ENCODE measurements at regions not wholly inside any gene's neighbourhood (a gene's known extent, or its start where the extent isn't known, plus 50 kb on each side); places are given as distances from the start of the nearest gene placed in this dataset.
"Not testable (repeated sequence)": the region's sequence is repeated elsewhere in the genome, so short reads cannot be mapped to it uniquely, and the experiment has no call there.

DNA sequence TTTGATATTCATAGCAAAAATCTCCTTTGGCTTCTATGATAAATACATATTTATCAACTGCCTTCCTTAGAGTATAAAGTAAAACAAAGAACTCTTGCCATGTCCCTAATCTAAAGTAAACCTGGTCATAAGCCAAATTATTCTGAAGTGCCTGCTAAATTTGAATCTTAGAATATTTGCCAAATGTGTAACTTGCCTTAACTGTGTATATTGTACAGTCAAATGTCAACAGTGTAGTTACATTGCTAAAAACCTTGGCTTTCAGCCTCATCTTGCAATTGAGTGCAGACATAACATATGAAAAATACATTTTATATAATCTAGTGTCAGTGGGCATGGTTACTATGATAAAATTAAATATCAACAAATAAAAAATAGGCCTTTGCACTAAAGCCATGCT is 583.4 kb upstream of the ADAMTS5 start:
- H3K36me3 ChIP-seq: no peaks in the 10 kb centered on the region

DNA sequence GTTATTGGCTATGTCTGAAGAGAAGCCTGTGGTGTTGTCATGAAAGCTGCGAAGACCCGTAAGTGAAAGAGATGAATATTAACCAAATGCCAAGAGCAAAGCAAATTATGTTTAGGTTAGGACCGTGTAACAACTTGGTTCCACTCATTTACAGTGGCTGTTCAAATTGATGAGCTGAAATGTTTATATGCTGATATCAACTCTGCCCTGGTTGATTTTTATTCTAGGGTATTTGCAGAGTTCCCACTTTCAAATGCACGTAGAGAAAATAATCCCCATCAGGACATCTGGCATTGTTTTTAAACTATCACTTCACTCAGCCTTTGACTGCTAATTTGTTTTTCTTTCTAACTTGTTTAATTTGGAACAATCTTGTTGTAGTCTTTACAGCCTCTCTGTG is 581.6 kb upstream of the ADAMTS5 start:
- no peak for DNase-seq (ENCODE audit: low read depth in 1 of 2, low spot score in 1 of 2)
- TF ChIP-seq, protein P1, sequence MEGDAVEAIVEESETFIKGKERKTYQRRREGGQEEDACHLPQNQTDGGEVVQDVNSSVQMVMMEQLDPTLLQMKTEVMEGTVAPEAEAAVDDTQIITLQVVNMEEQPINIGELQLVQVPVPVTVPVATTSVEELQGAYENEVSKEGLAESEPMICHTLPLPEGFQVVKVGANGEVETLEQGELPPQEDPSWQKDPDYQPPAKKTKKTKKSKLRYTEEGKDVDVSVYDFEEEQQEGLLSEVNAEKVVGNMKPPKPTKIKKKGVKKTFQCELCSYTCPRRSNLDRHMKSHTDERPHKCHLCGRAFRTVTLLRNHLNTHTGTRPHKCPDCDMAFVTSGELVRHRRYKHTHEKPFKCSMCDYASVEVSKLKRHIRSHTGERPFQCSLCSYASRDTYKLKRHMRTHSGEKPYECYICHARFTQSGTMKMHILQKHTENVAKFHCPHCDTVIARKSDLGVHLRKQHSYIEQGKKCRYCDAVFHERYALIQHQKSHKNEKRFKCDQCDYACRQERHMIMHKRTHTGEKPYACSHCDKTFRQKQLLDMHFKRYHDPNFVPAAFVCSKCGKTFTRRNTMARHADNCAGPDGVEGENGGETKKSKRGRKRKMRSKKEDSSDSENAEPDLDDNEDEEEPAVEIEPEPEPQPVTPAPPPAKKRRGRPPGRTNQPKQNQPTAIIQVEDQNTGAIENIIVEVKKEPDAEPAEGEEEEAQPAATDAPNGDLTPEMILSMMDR (IDR thresholded peaks at IDR 0.05; ENCODE audit: low read depth, low read length): no peak
- H3K4me1 ChIP-seq (ENCODE audit: low read depth): no peaks in the 10 kb centered on the region
- no peak overlapping the region for H3K27ac ChIP-seq
- H3K4me3 ChIP-seq: no peak overlapping the region
- no peaks in the 10 kb centered on the region for H3K9me3 ChIP-seq (ENCODE audit: low read depth)
- H3K27me3 ChIP-seq: no peaks in the 10 kb centered on the region
- H3K36me3 ChIP-seq: no peaks in the 10 kb centered on the region

More for the DNA sequence above, 583.4 kb upstream of the ADAMTS5 start:
- no peak overlapping the region for H3K4me3 ChIP-seq
- no peaks in the 10 kb centered on the region for H3K4me1 ChIP-seq (ENCODE audit: low read depth)
- H3K27me3 ChIP-seq: no peaks in the 10 kb centered on the region
- DNase-seq (ENCODE audit: low read depth in 1 of 2, low spot score in 1 of 2): peak in 1 of 2 donors; percentile 53
- H3K9me3 ChIP-seq (ENCODE audit: low read depth): no peaks in the 10 kb centered on the region
- no peak overlapping the region for H3K27ac ChIP-seq
- TF ChIP-seq, protein P1 (IDR thresholded peaks at IDR 0.05; ENCODE audit: low read depth, low read length): no peak

DNA sequence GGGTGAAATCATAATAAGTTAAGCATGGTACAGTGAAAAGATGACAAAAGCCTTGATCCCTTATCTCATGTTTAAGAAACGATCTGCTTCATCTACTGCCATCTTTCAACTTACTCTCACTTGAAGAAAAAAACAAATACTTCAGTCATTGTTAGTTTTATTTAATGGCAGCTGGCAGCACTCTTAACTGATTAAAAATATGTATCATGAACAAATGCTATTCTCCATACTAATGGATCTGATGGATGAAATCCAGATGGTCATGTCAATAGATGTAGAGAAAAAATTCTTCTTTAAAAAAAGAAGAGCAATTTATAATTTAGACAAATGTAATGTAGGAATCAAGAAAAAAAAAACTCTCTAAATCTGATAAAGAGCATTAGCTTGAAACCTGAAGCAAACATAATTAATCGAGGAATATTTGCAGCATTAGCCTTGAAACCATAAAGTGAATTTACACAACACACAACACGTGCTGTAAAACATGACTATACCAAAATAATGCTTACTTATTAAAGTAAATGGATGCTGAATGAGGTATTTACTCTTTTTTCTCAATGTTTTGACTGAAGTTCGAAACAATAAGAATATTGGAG is 579.0 kb upstream of the ADAMTS5 start:
- TF ChIP-seq, protein P1 (IDR thresholded peaks at IDR 0.05; ENCODE audit: low read depth, low read length): no peak

DNA sequence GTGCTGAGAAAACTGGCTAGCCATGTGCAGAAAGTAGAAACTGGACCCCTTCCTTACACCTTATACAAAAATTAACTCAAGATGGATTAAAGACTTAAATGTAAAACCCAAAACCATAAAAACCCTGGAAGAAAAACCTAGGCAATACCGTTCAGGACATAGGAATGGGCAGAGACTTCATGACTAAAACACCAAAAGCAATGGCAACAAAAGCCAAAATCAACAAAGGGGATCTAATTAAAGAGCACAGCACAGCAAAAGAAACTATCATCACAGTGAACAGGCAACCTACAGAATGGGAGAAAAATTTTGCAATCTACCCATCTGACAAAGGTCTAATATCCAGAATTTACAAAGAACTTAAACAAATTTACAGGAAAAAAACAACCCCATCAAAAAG is 575.2 kb upstream of the ADAMTS5 start:
- not testable (repeated sequence) for H3K36me3 ChIP-seq, H3K27me3 ChIP-seq

More for the DNA sequence above, 579.0 kb upstream of the ADAMTS5 start:
- Histone ChIP-seq H3K9me3 (ENCODE audit: low read depth) (no peaks in the 10 kb centered on the region), H3K27ac (no peak overlapping the region), H3K4me3 (no peak overlapping the region), H3K4me1 (ENCODE audit: low read depth) (no peaks in the 10 kb centered on the region), H3K36me3 (no peaks in the 10 kb centered on the region), H3K27me3 (no peaks in the 10 kb centered on the region)
- DNase-seq (ENCODE audit: low read depth in 1 of 2, low spot score in 1 of 2): no peak

DNA sequence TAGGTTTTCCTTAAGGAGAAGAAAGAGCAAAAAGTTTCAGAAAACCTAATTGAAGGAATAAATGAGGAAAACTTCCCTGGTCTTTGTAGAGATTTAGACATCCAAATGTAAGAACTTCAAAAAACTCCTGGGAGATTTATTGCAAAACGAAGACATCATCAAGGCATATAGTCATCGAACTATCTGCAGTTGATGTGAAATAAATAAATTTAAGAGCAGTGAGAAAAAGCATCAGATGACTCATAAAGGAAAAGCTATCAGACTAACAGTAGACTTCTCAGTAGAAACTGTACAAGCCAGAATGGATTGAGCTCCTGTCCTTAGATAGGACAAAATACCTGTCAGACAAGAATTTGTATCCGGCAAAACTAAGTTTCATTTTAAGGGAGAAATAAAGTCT is 569.4 kb upstream of the ADAMTS5 start:
- Histone ChIP-seq H3K27me3 (no peaks in the 10 kb centered on the region), H3K4me3 (no peak overlapping the region), H3K4me1 (ENCODE audit: low read depth) (no peaks in the 10 kb centered on the region), H3K36me3 (no peaks in the 10 kb centered on the region), H3K27ac (no peak overlapping the region), H3K9me3 (ENCODE audit: low read depth) (no peaks in the 10 kb centered on the region)
- TF ChIP-seq, protein P1 (IDR thresholded peaks at IDR 0.05; ENCODE audit: low read depth, low read length): no peak
- DNase-seq (ENCODE audit: low read depth in 1 of 2, low spot score in 1 of 2): peak in 1 of 2 donors; percentile 12

More for the DNA sequence above, 575.2 kb upstream of the ADAMTS5 start:
- not testable (repeated sequence) for H3K9me3 ChIP-seq (ENCODE audit: low read depth); H3K27ac ChIP-seq; DNase-seq (ENCODE audit: low read depth in 1 of 2, low spot score in 1 of 2); H3K4me1 ChIP-seq (ENCODE audit: low read depth); H3K4me3 ChIP-seq

DNA sequence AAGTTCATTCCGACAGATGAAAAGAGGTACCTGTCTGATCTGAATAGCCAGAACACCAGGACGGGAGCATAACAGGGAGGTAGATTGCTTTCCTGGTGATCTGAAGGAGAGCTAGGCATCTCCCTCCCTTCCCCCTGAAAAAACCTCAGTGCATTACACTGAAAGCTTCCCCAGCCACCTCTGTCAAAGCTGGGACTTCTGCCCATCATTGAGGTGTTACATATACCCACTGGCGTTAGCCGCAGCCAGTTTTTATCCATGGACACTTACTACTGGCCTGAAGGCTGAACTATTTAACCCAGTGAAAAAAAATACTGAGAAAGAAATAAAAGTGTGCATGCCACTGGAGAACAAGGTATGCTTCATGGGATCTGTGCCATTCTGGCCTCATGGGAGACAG is 568.3 kb upstream of the ADAMTS5 start:
- TF ChIP-seq, protein P1 (IDR thresholded peaks at IDR 0.05; ENCODE audit: low read depth, low read length): no peak
- DNase-seq (ENCODE audit: low read depth in 1 of 2, low spot score in 1 of 2): no peak
- Histone ChIP-seq H3K4me3 (no peak overlapping the region), H3K27me3 (no peaks in the 10 kb centered on the region), H3K27ac (no peak overlapping the region), H3K9me3 (ENCODE audit: low read depth) (no peaks in the 10 kb centered on the region), H3K36me3 (no peaks in the 10 kb centered on the region), H3K4me1 (ENCODE audit: low read depth) (no peaks in the 10 kb centered on the region)
